ENCODE measurements at regions not wholly inside any gene's neighbourhood (a gene's known extent, or its start where the extent isn't known, plus 50 kb on each side); places are given as distances from the start of the nearest gene placed in this dataset.

DNA sequence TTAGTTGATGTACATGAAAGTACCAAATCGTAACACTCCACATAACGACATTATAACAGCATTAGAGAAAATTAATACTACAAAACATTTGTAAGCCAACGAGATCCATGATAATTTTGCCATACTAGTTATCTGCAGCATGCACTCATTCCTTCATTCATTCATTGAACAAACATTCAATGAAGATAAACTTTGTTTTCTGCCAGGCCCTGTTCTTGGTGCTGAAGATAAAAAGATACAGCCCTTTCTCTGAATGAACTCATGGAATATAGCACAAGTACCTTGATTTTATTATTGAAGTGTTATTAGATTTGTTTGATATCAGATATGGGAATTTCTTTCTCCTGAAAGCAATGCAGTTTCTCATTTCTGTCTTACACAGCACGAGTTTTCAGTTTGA is 524.0 kb downstream of the TFAP2A start:
- TF ChIP-seq, protein P1, sequence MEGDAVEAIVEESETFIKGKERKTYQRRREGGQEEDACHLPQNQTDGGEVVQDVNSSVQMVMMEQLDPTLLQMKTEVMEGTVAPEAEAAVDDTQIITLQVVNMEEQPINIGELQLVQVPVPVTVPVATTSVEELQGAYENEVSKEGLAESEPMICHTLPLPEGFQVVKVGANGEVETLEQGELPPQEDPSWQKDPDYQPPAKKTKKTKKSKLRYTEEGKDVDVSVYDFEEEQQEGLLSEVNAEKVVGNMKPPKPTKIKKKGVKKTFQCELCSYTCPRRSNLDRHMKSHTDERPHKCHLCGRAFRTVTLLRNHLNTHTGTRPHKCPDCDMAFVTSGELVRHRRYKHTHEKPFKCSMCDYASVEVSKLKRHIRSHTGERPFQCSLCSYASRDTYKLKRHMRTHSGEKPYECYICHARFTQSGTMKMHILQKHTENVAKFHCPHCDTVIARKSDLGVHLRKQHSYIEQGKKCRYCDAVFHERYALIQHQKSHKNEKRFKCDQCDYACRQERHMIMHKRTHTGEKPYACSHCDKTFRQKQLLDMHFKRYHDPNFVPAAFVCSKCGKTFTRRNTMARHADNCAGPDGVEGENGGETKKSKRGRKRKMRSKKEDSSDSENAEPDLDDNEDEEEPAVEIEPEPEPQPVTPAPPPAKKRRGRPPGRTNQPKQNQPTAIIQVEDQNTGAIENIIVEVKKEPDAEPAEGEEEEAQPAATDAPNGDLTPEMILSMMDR (IDR thresholded peaks at IDR 0.05): no peak
- TF ChIP-seq POLR2A (IDR thresholded peaks at IDR 0.05): no peak
